ENCODE measurements at regions not wholly inside any gene's neighbourhood (a gene's known extent, or its start where the extent isn't known, plus 50 kb on each side); places are given as distances from the start of the nearest gene placed in this dataset.

DNA sequence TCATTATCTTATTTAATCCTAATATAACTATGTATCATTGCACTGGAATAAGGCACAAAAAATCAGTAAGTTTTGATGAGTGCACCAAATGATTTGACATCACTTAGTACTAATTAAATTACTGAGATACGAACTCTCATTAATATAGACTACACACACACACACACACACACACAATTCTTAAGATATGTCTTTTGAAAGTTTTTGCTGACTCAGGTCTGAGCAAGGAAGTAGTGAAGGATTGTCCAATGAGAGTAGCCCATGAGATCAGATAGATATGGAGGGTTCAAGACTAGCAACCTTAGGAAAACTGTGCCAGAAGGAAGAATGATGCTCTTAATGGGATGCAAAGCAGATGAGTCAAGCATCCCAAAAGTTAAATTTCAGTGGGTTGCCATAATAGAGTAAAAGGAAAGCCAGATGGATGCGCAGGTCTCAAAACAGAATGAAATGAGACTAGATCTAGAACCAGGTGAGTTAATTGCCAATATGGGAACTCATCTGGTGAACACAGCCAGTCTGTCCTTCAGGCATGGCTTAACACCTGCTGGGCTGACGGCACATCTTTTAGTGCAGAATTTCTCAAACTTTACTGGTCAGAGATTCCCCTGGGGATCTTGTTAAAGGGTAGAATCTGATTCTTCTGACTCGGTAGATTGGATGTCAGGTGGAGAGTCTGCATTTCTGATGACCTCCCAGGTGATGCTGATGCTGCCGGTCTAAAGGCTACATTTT, 197.0 kb upstream of the NR4A3 start:
- DNase-seq (ENCODE audit: low spot score in 2 of 2): no peak
- no peak for TF ChIP-seq POLR2A (IDR thresholded peaks at IDR 0.05)
- TF ChIP-seq, protein P1, sequence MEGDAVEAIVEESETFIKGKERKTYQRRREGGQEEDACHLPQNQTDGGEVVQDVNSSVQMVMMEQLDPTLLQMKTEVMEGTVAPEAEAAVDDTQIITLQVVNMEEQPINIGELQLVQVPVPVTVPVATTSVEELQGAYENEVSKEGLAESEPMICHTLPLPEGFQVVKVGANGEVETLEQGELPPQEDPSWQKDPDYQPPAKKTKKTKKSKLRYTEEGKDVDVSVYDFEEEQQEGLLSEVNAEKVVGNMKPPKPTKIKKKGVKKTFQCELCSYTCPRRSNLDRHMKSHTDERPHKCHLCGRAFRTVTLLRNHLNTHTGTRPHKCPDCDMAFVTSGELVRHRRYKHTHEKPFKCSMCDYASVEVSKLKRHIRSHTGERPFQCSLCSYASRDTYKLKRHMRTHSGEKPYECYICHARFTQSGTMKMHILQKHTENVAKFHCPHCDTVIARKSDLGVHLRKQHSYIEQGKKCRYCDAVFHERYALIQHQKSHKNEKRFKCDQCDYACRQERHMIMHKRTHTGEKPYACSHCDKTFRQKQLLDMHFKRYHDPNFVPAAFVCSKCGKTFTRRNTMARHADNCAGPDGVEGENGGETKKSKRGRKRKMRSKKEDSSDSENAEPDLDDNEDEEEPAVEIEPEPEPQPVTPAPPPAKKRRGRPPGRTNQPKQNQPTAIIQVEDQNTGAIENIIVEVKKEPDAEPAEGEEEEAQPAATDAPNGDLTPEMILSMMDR (IDR thresholded peaks at IDR 0.05): no peak
- no peak overlapping the region for H3K4me3 ChIP-seq (ENCODE audit: low read depth, poor library complexity, severe bottlenecking)
- 93% methylated on average over 5 of the region's 5 CpGs for WGBS, 2 donors
- intact Hi-C loops (cut with DNase I; ENCODE audit: low total_unique reads): no loop called here

DNA sequence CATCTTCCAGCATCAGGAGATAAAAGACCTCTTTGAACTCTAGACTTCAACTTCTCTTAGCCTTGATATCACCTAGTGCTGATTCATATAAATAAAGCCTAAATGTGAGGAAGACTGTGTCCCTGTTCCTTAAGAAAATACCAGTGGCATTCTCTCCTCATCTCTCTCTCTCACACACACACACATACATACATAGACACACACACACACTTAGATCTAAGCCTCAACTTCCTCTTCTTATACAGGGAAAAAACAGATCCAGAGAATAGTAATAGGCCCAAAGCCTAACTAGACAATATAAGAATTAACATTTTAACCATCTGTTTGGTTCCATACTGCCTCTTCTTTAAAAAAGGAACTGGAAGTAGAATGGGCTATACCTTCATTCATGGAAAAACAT, 195.3 kb upstream of the NR4A3 start:
- no peak for DNase-seq (ENCODE audit: low spot score in 2 of 2)
- H3K4me3 ChIP-seq (ENCODE audit: low read depth, poor library complexity, severe bottlenecking): no peak overlapping the region
- intact Hi-C loops (cut with DNase I; ENCODE audit: low total_unique reads): no loop called here
- TF ChIP-seq, protein P1 (IDR thresholded peaks at IDR 0.05): no peak
- TF ChIP-seq POLR2A (IDR thresholded peaks at IDR 0.05): no peak

DNA sequence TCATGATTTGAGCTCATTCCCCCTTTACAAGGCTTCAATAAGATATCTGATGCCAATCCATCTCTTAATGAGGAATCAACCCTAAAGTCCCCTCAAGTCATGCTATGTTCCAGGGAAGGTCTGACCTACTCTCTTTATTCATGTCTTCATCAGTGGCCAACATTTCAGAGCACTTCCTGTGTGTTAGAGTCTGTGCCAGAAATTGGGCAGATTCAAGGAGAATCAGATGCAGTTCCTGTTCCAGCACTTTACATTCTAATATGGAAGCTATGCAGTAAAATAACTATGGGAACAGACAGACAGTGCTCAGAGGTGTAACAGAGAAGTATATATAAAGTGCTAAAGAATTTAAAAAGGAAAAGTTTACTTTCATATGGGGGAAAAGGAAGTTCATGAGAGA, 193.4 kb upstream of the NR4A3 start:
- TF ChIP-seq, protein P1 (IDR thresholded peaks at IDR 0.05): no peak
- TF ChIP-seq POLR2A (IDR thresholded peaks at IDR 0.05): no peak
- DNase-seq (ENCODE audit: low spot score in 2 of 2): no peak
- intact Hi-C loops (cut with DNase I; ENCODE audit: low total_unique reads): no loop called here
- no peak overlapping the region for H3K4me3 ChIP-seq (ENCODE audit: low read depth, poor library complexity, severe bottlenecking)

DNA sequence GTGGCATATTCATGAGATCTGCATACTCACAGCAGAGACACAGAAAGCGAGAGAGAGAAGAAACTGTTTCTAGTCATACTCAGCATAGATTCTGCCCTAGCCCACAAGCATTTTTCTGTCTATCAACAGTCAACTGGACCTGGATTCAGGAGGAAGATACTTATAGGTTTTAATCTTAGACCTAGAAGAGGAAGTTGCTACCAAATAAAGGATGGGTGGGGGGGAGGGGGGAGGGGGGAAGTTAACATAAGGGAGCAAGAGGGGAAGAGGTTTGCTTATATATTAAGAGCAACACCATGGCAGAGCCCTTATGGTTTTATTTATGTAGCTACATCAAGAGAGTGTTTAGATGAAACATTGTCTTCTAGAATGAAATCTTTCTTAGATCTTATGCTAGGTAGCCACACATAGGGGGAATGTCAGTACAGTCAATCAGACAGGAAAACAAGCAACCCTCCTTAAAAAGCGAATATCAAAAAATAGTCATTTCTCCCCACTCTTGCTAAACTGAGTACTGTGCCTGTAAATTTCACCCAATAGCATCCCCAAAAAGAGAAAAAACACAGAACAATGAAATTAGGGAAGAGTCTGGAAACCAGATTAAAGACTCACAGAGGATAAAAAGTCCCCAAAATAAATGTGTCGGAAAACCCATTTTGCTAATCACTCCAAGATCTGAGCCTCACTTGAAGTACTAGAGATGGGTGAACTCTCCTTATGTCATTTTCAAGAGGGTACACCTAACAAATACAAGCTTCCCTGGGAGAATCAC, 192.7 kb upstream of the NR4A3 start:
- DNase-seq (ENCODE audit: low spot score in 2 of 2): no peak
- WGBS, 2 donors: 96 to 99% methylated on average over 3 of the region's 3 CpGs
- intact Hi-C loops (cut with DNase I; ENCODE audit: low total_unique reads): no loop called here
- H3K4me3 ChIP-seq (ENCODE audit: low read depth, poor library complexity, severe bottlenecking): no peak overlapping the region
- no peak for TF ChIP-seq POLR2A (IDR thresholded peaks at IDR 0.05)
- TF ChIP-seq, protein P1 (IDR thresholded peaks at IDR 0.05): no peak

DNA sequence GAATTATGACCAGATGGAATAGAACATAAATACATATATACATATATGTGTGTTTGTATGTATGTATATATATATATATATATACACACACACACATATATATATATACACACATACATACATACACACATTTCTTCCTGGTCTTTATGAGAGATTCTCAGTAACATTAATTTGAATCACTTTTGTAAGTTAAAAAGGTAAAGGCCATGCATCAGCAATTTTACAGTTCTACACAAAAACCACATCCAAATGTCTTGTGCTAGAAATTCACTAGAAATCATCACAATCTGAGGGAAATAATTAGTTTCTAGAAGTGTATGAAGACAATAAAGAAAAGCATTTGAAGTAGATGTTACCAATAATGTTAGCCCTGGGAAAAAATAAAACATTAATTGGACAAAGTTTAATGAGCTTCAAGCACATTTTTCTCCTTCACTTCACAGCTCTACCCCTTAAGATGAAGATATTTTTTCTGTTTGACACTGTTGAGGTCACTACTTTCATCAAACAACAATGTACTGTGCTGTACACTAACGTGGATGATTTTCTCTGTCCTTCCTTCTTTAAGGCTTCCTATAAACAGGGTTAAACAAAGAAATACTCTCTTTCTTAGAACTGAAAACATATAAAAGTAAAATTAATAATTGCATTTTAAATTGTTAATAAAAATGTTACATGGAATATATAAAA, 189.2 kb upstream of the NR4A3 start:
- H3K4me3 ChIP-seq (ENCODE audit: low read depth, poor library complexity, severe bottlenecking): no peak overlapping the region
- intact Hi-C loops (cut with DNase I; ENCODE audit: low total_unique reads): no loop called here
- DNase-seq (ENCODE audit: low spot score in 2 of 2): no peak
- TF ChIP-seq, protein P1 (IDR thresholded peaks at IDR 0.05): no peak
- TF ChIP-seq POLR2A (IDR thresholded peaks at IDR 0.05): no peak
- 74 to 78% methylated on average over 1 of the region's 1 CpG for WGBS, 2 donors
